GM21526 (cell line): ENCODE measurements at regions not wholly inside any gene's neighbourhood (a gene's known extent, or its start where the extent isn't known, plus 50 kb on each side); places are given as distances from the start of the nearest gene placed in this dataset.

Experiments
- ATAC-seq: cut with Tn5 transposase; IDR thresholded peaks from one replicate; pipeline ENCODE4 v1.9.1; 2021; ENCODE audit warnings: moderate library complexity; ENCODE audit not compliant: unreplicated experiment, low FRiP score

DNA sequence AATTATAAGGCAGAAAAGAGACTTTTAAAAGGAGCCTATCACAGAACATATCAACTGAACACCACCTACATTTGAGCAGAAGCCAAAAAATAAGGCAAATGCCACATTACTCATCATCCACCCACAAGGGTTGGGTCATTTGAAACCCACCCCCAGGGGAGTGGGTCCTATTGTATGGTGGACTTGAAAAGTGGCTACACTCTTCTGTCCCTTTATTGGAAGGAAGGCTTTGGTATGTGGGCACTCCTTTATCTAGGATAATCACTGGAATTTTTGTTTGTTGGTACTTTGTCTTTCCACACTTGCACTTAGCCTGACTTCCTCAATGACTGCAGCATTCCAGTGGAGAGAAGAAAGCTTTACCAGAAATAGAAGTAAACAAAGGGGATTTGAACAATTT, 157.2 kb upstream of the COL11A1 start:
- no peak for ATAC-seq

DNA sequence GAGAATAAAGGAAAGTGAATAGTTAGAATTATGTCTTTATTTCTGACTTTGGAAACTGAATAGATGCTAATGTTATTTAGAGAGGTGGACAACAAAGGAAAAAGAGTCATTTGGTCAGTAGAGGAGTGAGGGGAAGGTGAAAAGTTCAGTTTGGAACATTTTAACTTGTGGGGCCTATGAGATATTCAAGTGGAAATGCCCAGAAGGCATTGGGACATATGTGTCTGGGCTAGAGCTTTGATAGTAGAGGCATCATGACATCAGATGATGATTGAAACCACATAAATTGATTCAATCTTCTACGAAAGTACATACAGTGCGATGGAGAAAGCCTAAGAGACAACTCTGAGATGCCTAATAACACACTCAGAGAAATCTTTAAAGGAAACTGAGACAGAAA, 151.7 kb upstream of the COL11A1 start:
- no peak for ATAC-seq

DNA sequence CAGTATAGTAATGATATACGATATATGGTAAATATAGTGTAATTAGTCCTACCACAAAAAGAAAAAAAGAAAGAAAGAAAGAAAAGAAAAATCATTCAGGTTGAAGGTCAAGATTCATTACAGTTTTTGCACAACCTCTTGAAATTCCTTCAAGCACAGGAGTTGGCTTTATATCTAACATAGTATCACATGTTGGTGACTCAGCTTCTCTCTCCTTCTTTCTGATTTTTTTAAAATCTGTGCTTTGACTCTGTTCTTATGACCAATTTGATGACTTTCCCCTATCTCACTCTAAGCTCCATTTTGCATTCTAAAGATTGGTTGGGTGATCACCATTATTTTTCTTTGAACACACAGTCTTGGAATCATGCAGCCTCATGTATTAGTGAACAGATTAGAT, 148.2 kb upstream of the COL11A1 start:
- no peak for ATAC-seq

DNA sequence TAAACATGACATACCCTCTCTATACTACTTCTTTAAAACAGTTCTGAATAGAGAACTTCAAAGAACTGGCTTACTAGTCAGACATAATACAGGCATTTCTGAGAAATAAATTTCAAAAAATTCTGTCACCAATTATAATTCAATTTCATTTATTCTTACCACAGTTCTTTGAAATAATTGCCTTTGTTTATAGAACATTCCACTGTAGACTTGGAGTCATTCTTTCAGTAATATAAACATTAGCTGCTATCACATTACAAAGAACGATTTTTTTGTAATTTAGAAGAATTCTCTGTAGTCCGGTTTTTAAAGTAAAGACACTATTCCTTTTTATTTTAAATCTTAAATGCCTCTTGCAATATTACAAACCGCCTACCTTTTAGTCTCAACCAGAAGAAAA, 146.4 kb upstream of the COL11A1 start:
- no peak for ATAC-seq

DNA sequence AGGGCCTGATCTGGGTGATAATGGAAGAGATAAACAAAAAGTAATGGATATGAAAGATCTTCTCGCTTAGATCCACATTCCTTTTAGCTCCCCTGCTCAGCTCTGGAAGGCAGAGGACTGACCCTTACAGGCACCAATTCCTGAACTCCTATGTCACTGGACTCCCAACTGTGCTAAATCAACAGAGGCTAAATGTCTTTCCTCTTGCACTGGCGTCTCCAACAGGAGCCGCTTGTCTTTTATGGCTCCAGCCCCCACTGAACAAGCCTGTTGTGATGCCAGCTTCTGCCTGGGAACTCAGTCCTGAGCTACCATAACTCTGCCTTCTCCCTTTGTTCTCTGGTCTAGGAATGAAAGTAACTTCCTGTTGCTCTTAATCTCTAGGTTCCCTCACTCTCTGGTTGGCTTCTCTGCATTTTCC, 142.1 kb upstream of the COL11A1 start:
- ATAC-seq, result no peak

DNA sequence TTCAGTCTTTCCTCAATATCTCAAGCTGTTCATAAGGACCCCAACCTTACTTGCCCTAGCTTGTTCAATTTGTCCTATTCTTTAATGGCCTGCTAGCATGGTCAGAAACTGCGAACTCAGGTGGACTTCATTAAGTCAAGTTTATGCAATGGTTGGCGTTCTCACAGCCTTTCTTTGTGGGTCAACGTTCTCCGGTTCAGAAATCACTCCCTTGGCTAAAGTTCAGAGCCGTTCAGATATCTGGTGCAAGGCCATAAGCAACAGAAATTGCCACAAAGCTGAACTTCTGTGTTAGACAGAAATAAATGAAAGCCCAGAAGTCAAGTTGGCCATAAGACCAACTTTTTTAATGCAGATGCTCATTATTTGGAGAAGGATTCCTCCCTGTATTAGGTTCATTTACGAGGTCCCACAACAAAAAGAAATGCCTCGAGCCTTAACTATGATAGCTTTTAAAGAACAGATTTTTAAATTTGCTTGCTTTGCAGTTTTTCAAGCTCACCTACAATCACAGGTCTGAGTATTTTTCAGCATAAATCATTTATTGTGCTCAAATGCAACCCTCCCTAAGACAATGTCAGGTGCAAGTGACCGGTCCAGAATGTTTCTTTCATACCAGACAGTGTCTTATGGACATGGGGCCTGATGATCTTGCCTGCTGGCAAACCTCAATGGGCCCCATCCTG, 140.2 kb upstream of the COL11A1 start:
- ATAC-seq, result no peak

DNA sequence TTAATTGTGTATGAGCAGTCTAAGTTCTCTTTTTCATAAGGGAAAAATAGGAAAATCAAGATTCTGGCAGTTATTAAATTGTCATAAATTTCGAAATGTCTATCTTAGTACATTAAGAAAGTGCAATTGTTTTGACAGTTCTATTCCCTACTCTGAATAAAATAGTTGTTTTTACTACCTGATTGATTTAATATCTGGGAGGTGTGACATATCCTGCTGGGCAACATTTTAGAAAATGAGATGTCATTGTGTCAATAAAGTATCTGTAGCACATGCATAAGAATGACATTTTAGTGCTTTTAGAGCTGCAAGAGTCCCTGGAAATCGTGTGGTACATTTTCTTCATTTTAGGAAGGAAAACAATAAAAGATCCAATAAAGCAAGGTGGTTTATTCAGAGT, 139.2 kb upstream of the COL11A1 start:
- ATAC-seq, result no peak

DNA sequence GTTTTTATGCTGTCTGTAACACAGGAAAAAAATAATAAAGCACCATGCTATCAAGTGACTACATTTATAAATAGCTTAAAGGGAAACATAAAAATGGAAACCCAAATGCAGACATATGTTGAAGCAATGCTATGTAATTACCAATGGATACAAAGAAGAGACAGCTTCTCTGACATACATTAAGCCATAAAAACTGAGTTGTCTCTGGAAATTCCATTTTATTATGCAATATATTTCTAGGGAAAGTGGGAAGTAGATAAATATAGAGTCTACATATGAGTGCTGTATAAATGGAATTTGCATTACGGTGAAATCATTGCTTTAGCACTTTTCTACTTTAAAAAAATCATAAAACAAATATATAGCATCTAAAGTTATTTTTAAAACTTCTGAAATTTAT, 135.2 kb upstream of the COL11A1 start:
- no peak for ATAC-seq

DNA sequence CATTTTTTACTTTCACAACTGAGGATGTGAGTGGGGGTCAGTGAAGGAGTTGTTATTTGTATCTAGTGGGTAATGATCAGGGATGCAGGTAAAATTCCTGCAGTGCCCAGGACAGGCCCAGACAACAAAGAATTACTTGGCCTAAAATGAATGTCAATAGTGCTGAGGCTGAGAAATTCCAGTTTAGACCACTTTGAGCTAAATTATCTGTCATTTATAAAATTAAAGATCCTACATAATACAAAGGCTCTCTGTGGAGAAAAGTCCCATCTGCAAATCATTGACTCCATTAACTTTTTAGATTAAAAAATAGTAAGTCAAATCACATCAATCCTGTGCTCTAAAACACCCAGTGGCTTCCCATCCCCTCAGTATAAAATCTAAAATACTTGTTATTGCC, 130.7 kb upstream of the COL11A1 start:
- no peak for ATAC-seq

DNA sequence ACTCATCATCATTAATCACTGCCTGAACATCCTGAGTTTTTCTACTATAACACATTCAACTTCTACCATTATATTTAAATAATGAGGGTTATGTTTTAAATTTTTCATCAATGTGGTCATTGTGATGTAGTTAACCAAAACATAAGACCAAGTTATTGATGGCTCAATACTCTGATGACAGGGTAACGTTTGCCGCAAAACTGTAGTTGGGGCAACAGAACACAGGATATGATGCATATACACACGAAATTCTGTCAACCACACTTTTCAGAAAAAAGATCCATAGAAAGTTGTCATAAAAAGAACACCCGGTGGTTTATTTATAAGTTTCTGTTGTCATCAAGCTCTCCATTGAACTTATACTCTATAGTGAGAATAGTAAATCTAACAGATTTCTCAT, 121.7 kb upstream of the COL11A1 start:
- ATAC-seq, result no peak

DNA sequence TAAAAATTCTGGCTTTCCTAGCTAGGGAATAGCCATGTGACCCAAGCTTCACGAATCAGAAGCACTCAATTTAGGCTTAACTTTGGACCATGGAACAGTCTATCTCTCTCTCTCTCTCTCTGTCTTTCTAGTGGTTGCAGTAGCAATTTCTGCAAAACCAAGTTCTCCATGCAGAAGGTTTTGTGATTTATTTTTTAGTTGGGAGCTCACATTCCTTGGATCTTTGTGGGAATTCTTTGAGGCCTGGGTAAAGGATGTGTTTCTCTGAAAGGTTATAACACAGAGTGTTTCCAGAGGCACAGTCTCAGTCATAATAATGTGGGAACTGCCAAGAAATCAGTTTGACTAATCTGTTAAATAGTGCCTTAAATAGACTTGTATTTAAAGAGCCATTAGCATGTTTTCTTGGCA, 112.3 kb upstream of the COL11A1 start:
- no peak for ATAC-seq

DNA sequence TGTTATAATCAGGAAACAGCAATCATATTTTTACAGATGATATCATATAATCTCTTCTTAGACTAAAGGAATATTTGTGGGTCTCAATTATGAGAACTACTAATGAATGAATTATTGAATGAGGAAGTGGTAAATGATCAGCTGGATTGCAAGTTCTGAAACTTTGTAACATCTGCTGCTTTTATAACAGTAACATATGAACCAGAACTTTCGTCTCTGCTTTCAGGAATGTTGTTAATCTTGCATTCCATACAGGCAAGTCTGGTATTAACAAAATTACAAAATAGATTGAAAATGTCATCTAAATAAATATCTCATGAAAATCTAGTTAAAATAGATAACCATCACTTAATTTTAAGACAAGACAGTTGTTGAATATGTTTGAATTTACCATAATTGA, 110.5 kb upstream of the COL11A1 start:
- ATAC-seq, result no peak

DNA sequence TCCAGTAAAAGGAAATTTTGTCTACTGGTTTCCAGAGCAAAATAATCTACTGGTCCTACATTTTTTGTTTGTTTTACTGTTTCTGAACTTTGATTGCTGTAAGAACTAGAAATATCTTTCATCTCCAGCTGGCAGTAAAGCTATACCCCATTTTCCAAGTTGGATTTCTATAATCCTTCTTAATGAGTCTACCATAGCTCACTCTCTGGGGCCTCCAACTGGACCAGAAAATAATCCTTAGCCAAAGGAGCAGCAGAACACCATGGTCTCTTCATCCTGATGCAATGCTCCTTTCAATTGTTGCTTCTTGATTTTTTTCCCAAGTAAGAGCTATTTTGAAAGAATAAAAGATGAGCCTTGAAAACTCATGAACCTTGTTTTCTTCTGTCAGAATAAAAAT, 110.0 kb upstream of the COL11A1 start:
- no peak for ATAC-seq

DNA sequence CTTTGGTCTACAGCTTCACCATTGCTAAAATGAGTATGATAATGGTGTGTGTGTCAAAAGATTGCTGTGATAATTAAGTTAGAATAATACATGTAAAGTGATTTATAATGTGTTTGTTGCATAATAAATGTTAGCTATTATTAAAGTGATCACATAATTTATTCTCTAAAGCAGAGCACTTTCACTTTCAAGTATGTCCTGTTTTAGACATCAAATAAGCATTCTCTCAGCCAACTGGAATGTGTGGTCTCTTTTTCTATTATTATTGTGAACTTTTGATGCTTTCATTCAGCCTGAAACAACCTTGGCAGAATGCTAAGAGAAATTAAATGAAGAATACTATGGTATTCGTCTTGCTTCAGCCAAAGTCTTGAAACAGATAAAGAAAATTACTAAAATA, 102.8 kb upstream of the COL11A1 start:
- no peak for ATAC-seq

DNA sequence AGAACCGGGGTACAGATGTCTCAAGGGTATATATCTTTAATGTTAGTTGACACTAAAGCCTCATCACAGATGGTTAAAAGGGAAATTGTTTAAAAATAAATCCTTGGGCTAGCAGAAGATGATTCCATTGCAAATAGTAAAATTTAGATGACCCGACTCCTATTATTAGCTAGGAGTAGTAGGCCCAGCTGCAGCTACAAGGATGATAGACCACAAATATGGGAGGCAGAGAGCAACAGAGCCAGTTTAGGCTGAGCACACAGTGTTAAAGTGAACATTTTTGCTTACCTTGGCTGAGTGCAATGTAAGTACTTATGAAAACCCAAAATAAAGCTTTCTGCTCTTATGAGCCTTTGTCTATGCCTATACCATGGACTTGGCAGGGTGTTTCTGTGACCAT, 100.5 kb upstream of the COL11A1 start:
- ATAC-seq, result no peak

DNA sequence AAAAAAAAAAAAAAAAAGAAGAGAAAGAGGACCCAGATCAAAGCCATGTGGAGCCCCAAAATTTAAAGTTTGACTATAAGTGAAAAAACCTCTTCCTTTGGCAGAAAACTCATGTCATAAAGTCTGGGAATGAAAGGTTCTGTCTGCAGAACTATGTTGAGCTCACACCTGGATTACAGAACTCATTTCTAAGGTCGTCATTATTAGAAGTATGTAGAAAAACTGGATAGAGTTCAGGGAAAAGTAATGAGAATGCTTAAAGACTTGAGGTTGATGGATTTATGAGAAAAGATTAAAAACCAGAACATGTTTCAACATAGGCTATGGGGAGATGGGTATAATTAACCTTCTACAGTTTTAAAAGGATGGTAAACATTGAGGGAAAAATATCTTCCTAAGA, 90.7 kb upstream of the COL11A1 start:
- no peak for ATAC-seq

DNA sequence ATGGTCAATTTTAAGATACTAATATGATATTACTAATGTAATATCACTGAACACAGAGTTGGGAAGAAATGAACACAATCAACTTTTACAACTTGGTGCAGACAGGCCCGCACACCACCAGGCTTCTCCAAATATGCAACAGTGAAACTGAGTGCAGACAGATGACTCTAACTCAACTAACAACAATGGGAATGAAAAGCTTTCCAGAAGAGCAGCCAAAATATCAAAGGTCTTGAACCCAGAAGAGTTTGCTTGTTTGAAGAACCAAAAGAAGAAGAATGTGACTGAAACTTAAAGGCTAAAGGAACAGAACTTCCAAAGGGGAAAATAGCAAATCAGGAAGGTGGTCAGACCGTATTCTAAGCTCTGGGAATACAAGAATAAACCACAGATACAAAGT, 89.8 kb upstream of the COL11A1 start:
- ATAC-seq, result no peak

DNA sequence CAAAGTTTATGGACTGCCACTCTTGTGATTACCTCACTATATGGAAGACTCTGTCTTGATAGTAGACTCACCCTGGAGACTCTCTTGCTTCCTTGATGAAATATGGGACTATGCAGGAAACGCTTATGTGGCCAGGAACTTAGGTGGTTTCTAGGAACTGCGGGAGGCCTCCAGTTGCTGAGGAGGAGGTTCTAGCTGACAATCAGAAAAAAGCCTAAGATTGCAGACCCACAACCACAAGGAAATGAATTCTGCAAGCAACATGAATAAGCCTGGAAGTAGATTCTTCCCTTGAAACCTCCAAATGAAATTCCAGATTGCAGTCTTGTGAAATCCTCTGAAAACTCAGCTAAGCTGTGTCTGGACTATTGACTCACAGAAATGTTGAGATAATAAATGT, 88.9 kb upstream of the COL11A1 start:
- ATAC-seq, result no peak

DNA sequence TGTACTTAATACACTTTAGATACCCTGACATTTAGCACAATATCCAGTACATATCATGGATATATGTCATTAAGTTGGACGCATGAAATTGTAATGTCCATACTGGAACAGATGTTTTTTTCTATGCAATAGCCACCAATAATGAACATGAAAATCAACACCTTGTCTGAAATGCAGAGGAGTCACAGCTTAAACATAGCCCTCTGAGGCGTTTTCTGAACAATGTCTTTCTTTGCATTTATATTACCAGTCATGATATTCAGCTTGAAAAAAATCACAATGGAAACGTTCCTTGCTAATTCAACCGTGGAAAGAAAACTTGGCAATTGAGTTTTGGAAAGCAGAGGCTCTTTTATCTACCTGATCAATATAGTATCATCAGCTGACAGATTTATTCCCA, 86.7 kb upstream of the COL11A1 start:
- ATAC-seq, result no peak

DNA sequence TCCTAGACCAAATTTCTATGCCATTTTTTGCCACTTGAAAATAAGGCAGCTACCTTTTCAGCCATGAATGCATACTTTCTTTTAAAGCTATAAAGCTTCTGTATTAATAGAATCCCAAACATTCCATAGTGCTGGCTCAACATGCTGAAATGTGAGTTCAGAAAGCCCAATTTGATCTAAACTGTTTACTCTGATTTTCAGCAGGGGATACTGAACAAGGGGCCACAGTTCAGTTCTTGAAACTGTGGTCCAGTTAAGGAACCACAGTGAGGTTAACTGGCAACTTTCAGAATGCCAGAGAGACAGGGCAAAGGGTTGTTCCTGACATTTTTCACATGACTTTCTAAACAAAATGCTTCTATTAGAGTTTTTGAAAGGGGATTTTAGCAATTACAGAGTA, 85.7 kb upstream of the COL11A1 start:
- ATAC-seq, result no peak

DNA sequence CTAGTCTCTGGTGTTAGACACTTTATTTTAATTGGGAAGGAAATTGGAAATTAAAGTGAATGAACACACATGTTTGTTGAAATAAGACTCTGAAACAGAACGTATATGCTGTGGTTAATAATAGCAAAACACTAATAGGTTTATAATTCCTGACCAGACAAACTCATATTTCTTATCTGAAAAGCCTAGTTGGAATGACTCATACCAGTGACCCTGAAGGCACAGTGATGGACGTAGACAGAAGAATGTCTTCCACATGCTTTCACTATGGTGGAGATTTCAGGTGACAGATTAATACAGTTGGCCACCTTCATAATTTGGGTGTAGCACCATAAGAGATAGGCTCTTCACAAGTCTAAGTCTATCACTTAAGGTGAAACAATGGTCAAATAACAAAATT, 83.0 kb upstream of the COL11A1 start:
- no peak for ATAC-seq

DNA sequence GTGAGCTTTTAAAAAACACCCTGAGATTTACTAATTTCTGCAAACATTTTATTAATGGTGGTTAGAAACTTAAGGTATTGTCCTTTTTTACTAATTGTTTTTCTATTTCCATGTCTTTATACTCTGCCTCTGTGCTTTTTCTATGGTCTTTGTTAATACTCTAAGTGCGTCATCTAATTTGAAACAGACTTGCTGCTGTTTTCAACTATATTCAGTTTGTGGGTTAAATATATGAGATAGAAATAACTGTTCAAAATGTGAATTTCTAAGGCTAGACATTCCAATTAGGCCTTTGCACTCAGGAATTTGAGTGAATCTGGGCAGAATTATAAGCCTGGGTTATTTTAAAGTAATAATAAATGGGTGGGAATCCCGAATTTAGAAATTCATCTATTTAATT, 82.4 kb upstream of the COL11A1 start:
- ATAC-seq, result no peak

DNA sequence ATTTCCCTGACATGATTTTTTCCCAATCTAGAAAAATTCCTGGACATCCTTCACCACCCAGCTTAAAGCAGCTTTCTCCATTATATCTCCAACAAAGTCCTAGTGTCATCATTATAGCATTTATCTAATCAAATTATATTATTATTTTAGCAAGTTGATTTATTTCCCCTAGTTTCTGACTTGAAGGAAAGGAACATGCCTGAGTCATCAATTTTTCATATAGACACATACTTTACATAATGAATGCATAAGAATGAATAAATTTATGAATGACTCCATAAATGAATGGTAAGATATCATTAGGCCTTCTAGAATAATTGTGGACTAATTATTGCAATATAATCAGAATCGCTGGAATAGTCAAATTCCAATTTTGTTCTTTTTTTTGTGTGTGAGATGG, 79.4 kb upstream of the COL11A1 start:
- ATAC-seq, result no peak
